ENCODE measurements at regions not wholly inside any gene's neighbourhood (a gene's known extent, or its start where the extent isn't known, plus 50 kb on each side); places are given as distances from the start of the nearest gene placed in this dataset.

DNA sequence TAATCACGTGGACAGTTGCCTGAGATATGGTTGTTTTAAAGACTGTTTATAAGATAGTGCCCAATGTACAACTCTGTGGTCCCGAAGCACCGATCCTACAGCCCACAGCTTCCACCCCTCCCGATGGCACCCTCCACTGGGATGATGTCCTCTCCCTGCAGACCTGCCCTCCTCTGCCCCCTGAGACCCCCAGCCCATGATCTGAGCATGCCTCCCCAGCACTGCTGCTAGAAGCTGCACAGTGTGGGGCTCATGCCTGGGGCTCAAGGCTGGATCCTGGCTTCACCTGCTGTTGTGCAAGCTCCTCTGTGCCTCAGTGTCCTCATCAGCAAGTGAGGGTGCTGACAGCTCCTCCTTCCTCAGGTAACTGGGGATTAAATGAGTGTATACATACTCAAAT is 254.7 kb upstream of the MKI67 start:
- no peaks in the 10 kb centered on the region for H3K36me3 ChIP-seq (replicated peaks in 1 of 2; ENCODE audit: control insufficient read depth in 1 of 2, insufficient read depth in 2 of 2, low read length in 2 of 2)
- no TSS peak for BruUV-seq (replicated peaks)
- no peaks in the 10 kb centered on the region for H4K20me1 ChIP-seq (ENCODE audit: insufficient read depth, low read length)
- intact Hi-C loops (cut with micrococcal nuclease; ENCODE audit: unreplicated experiment) (no loop called here), in situ Hi-C loops (cut with HindIII; ENCODE audit: extremely low pct_ligation_motif_present, low pct_unique_long_range_greater_than_20kb) (no loop called here)
- no peaks in the 10 kb centered on the region for H3K4me1 ChIP-seq (ENCODE audit: insufficient read depth, low read length)
- TF ChIP-seq, protein P1, sequence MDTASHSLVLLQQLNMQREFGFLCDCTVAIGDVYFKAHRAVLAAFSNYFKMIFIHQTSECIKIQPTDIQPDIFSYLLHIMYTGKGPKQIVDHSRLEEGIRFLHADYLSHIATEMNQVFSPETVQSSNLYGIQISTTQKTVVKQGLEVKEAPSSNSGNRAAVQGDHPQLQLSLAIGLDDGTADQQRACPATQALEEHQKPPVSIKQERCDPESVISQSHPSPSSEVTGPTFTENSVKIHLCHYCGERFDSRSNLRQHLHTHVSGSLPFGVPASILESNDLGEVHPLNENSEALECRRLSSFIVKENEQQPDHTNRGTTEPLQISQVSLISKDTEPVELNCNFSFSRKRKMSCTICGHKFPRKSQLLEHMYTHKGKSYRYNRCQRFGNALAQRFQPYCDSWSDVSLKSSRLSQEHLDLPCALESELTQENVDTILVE (CRISPR knock-in tag; IDR thresholded peaks at IDR 0.05), result no peak
- TF ChIP-seq, protein P2, sequence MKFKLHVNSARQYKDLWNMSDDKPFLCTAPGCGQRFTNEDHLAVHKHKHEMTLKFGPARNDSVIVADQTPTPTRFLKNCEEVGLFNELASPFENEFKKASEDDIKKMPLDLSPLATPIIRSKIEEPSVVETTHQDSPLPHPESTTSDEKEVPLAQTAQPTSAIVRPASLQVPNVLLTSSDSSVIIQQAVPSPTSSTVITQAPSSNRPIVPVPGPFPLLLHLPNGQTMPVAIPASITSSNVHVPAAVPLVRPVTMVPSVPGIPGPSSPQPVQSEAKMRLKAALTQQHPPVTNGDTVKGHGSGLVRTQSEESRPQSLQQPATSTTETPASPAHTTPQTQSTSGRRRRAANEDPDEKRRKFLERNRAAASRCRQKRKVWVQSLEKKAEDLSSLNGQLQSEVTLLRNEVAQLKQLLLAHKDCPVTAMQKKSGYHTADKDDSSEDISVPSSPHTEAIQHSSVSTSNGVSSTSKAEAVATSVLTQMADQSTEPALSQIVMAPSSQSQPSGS (CRISPR knock-in tag; IDR thresholded peaks at IDR 0.05), result no peak
- WGBS (ENCODE audit: low lambda C conversion rate), result 17% methylated on average over 1 of the region's 4 CpGs
- no peaks in the 10 kb centered on the region for H3K79me2 ChIP-seq (ENCODE audit: insufficient read depth, low read length)
- DNase-seq (ENCODE audit: low spot score), result no peak
- FAIRE-seq, result no peak
- H3K9me3 ChIP-seq (ENCODE audit: low read length), result no peaks in the 10 kb centered on the region
- H3K27ac ChIP-seq (ENCODE audit: extremely low read length, insufficient read depth, low read length), result no peak overlapping the region
- H3K4me3 ChIP-seq (replicated peaks in 1 of 3; ENCODE audit: insufficient read depth in 1 of 3, low read depth in 2 of 3, low read length in 3 of 3), result no peak overlapping the region
- H2AFZ ChIP-seq (ENCODE audit: low read length), result no peak overlapping the region
- ChIA-PET POLR2A (no interaction called here), CTCF (ENCODE audit: low intra/inter-chr PET ratio, low total read pairs) (no interaction called here)
- no peak for ATAC-seq
- H3K27me3 ChIP-seq (ENCODE audit: control insufficient read depth in 1 of 2, insufficient read depth in 2 of 2, low read length in 2 of 2), result peaks cover 0 to 21% of the 10 kb centered on the region in 2 experiments; a peak in 2 of 5 replicates
- no peak overlapping the region for H3K9ac ChIP-seq (ENCODE audit: insufficient read depth, low read depth, low read length)
- H3K4me2 ChIP-seq (ENCODE audit: low read depth, low read length), result no peak overlapping the region

DNA sequence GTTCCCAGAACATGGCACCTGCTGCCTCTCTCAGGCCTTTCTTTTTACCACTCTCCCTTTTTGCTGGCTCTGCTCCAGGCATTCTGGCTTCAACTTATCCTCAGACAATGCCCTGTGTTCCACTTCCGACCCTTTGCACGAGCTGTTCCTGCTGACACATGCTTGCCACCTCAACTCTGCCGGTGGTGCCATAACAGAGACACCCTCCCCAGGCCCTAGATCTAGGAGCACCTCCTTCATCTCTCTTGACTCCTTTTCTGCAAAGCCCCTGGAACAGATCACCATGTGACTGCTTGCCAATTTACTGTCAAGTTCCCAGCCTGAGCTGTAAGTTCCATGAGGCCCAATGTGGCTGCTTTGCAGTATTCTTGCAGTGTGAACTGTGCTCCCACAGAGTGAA is 256.0 kb upstream of the MKI67 start:
- Histone ChIP-seq H4K20me1 (ENCODE audit: insufficient read depth, low read length) (no peaks in the 10 kb centered on the region), H3K9ac (ENCODE audit: insufficient read depth, low read depth, low read length) (no peak overlapping the region), H3K79me2 (ENCODE audit: insufficient read depth, low read length) (no peaks in the 10 kb centered on the region), H3K4me3 (replicated peaks in 1 of 3; ENCODE audit: insufficient read depth in 1 of 3, low read depth in 2 of 3, low read length in 3 of 3) (no peak overlapping the region), H3K4me2 (ENCODE audit: low read depth, low read length) (no peak overlapping the region), H3K36me3 (replicated peaks in 1 of 2; ENCODE audit: control insufficient read depth in 1 of 2, insufficient read depth in 2 of 2, low read length in 2 of 2) (no peaks in the 10 kb centered on the region), H3K4me1 (ENCODE audit: insufficient read depth, low read length) (no peaks in the 10 kb centered on the region), H2AFZ (ENCODE audit: low read length) (no peak overlapping the region), H3K27me3 (ENCODE audit: control insufficient read depth in 1 of 2, insufficient read depth in 2 of 2, low read length in 2 of 2) (peaks cover 0 to 23% of the 10 kb centered on the region in 2 experiments; a peak in 2 of 5 replicates), H3K9me3 (ENCODE audit: low read length) (no peaks in the 10 kb centered on the region), H3K27ac (ENCODE audit: extremely low read length, insufficient read depth, low read length) (no peak overlapping the region)
- FAIRE-seq (no peak), DNase-seq (ENCODE audit: low spot score) (no peak), ATAC-seq (no peak)
- in situ Hi-C loops (cut with HindIII; ENCODE audit: extremely low pct_ligation_motif_present, low pct_unique_long_range_greater_than_20kb) (no loop called here), intact Hi-C loops (cut with micrococcal nuclease; ENCODE audit: unreplicated experiment) (no loop called here)
- 1% methylated on average over 3 of the region's 3 CpGs for WGBS (ENCODE audit: low lambda C conversion rate)
- no TSS peak for BruUV-seq (replicated peaks)
- CTCF ChIA-PET (ENCODE audit: low intra/inter-chr PET ratio, low total read pairs), result no interaction called here
- POLR2A ChIA-PET, result no interaction called here
- TF ChIP-seq, protein P3, sequence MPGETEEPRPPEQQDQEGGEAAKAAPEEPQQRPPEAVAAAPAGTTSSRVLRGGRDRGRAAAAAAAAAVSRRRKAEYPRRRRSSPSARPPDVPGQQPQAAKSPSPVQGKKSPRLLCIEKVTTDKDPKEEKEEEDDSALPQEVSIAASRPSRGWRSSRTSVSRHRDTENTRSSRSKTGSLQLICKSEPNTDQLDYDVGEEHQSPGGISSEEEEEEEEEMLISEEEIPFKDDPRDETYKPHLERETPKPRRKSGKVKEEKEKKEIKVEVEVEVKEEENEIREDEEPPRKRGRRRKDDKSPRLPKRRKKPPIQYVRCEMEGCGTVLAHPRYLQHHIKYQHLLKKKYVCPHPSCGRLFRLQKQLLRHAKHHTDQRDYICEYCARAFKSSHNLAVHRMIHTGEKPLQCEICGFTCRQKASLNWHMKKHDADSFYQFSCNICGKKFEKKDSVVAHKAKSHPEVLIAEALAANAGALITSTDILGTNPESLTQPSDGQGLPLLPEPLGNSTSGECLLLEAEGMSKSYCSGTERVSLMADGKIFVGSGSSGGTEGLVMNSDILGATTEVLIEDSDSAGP (CRISPR knock-in tag; IDR thresholded peaks at IDR 0.05; ENCODE audit: borderline replicate concordance), result no peak
- TF ChIP-seq RBM22 (optimal IDR thresholded peaks at IDR 0.05; ENCODE audit: low read length), result no peak

All from HepG2 (cell line).